ENCODE measurements at regions not wholly inside any gene's neighbourhood (a gene's known extent, or its start where the extent isn't known, plus 50 kb on each side); places are given as distances from the start of the nearest gene placed in this dataset.

DNA sequence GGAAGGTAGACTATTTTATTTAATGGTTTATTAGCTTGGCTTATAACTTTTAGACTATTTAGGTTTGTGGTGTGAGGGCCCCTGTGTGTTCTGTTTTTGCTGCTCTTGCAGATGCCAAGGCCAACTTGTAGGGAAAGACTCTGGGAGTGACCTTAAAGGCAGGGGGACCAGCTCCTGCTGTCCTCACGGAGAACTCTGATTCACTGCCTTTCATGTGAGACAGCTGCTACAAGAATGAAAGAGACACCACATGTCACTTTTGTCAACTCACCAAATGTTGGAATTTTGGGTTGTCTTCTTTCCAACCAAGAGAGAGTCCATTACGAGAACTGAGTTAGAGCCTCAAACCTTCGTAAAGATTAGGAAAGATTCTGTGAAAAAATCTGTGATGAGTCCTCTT, 258.3 kb upstream of the ADAMTSL1 start (continued):
- TF ChIP-seq, protein P1, sequence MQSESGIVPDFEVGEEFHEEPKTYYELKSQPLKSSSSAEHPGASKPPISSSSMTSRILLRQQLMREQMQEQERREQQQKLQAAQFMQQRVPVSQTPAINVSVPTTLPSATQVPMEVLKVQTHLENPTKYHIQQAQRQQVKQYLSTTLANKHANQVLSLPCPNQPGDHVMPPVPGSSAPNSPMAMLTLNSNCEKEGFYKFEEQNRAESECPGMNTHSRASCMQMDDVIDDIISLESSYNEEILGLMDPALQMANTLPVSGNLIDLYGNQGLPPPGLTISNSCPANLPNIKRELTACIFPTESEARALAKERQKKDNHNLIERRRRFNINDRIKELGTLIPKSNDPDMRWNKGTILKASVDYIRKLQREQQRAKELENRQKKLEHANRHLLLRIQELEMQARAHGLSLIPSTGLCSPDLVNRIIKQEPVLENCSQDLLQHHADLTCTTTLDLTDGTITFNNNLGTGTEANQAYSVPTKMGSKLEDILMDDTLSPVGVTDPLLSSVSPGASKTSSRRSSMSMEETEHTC (IDR thresholded peaks at IDR 0.05): no peak
- TF ChIP-seq, protein P2, sequence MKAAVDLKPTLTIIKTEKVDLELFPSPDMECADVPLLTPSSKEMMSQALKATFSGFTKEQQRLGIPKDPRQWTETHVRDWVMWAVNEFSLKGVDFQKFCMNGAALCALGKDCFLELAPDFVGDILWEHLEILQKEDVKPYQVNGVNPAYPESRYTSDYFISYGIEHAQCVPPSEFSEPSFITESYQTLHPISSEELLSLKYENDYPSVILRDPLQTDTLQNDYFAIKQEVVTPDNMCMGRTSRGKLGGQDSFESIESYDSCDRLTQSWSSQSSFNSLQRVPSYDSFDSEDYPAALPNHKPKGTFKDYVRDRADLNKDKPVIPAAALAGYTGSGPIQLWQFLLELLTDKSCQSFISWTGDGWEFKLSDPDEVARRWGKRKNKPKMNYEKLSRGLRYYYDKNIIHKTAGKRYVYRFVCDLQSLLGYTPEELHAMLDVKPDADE (conservative IDR thresholded peaks at IDR 0.05; ENCODE audit: control insufficient read depth, low read depth, low read length): no peak
- no peak for TF ChIP-seq SP2 (IDR thresholded peaks at IDR 0.05; ENCODE audit: extremely low read depth, low read depth, low read length, poor library complexity, severe bottlenecking)

DNA sequence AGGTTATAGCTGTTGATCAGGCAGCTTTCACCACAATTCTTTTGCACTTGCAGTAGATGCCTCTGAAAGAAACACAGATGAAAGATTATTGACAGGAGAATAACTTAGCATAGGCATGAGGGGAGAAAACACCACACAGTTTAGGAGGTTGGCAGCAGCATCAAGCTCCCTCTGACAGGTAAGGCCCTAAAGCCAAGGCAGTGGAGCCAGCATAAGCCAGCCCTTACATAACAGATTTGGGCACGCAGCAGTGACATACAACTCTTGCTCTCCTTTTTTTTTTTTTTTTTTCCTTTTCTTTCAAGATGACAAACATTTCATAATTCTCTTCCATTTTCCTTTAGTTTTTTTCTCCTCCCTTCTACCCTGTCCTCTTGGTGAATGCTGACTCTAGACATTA, 257.6 kb upstream of the ADAMTSL1 start:
- in situ Hi-C loops (cut with MboI): no loop called here
- H3K4me3 ChIP-seq: no peak overlapping the region
- intact Hi-C loops (cut with micrococcal nuclease): no loop called here

More for the DNA sequence above, 257.6 kb upstream of the ADAMTSL1 start:
- POLR2A ChIA-PET: no interaction called here
- BruUV-seq (replicated peaks): no TSS peak
- no peaks in the 10 kb centered on the region for H3K79me2 ChIP-seq (ENCODE audit: control insufficient read depth, insufficient read depth, low read length)
- no peak overlapping the region for H3K9ac ChIP-seq (ENCODE audit: insufficient read depth in 1 of 2, low read depth in 2 of 2, low read length in 2 of 2)
- FAIRE-seq (no peak), DNase-seq (ENCODE audit: extremely low read depth in 1 of 4, low spot score in 3 of 4) (no peak), ATAC-seq (no peak)
- no peaks in the 10 kb centered on the region for H3K27me3 ChIP-seq (ENCODE audit: control insufficient read depth in 2 of 2, insufficient read depth in 2 of 2, low read length in 2 of 2)
- H4K20me1 ChIP-seq (replicated peaks; ENCODE audit: control insufficient read depth, insufficient read depth, low read length): no peaks in the 10 kb centered on the region
- no peak for TF ChIP-seq SMARCA5 (IDR thresholded peaks at IDR 0.05)
- no peak for TF ChIP-seq ARID2 (IDR thresholded peaks at IDR 0.05)
- H3K27ac ChIP-seq (ENCODE audit: extremely low read depth, low read depth, low read length): no peak overlapping the region
- no peaks in the 10 kb centered on the region for H3K36me3 ChIP-seq (ENCODE audit: control insufficient read depth, insufficient read depth, low read length)
- H3K4me2 ChIP-seq (ENCODE audit: insufficient read depth, low read length): no peak overlapping the region
- H3K9me3 ChIP-seq (replicated peaks; ENCODE audit: control insufficient read depth, insufficient read depth, low read depth, low read length): no peaks in the 10 kb centered on the region
- WGBS (ENCODE audit: insufficient coverage, low coverage, missing lambda C conversion rate): no CpG with 5 or more reads among the region's 1 CpG
- CTCF ChIA-PET (ENCODE audit: low intra/inter-chr PET ratio): no interaction called here
- H3K9me1 ChIP-seq (ENCODE audit: control insufficient read depth, insufficient read depth, low read length): no peaks in the 10 kb centered on the region
- no peak overlapping the region for H2AFZ ChIP-seq (ENCODE audit: low read depth, low read length)
- no peaks in the 10 kb centered on the region for H3K4me1 ChIP-seq (replicated peaks in 1 of 2; ENCODE audit: control insufficient read depth in 2 of 2, insufficient read depth in 2 of 2, low read length in 2 of 2)

Measured in K562 (cell line).